ENCODE measurements at regions not wholly inside any gene's neighbourhood (a gene's known extent, or its start where the extent isn't known, plus 50 kb on each side); places are given as distances from the start of the nearest gene placed in this dataset.

GRCh38 chrX:93422693-93423092, 250.7 kb downstream of the NAP1L3 start:
- dilution Hi-C loops (cut with HindIII; ENCODE audit: low sequenced_read_pairs, unreplicated experiment): no loop called here
- WGBS, 2 experiments (ENCODE audit: extremely low coverage in 2 of 2, insufficient read length in 1 of 2): no CpG with 5 or more reads among the region's 6 CpGs
- POLR2A ChIA-PET (ENCODE audit: unreplicated experiment): no interaction called here

More at GRCh38 chrX:93422693-93423092, 250.7 kb downstream of the NAP1L3 start:
- Histone ChIP-seq H3K27ac (ENCODE audit: insufficient read depth, low read length) (no peak overlapping the region), H2AK5ac (ENCODE audit: low read depth, low read length) (no peak overlapping the region), H4K5ac (ENCODE audit: low read depth, low read length) (no peak overlapping the region), H3K23ac (ENCODE audit: low read depth, low read length) (no peak overlapping the region), H3K4me1 (ENCODE audit: control insufficient read depth, insufficient read depth, low read length) (no peaks in the 10 kb centered on the region), H3K9ac (ENCODE audit: low read depth, low read length) (no peak overlapping the region), H2AK9ac (replicated peaks; ENCODE audit: low read depth, low read length, poor library complexity) (no peak overlapping the region), H4K20me1 (ENCODE audit: insufficient read depth, low read length) (no peaks in the 10 kb centered on the region), H3K4me3 (ENCODE audit: insufficient read depth, low read depth, low read length) (no peak overlapping the region), H4K91ac (ENCODE audit: insufficient read depth, low read depth, low read length) (no peak overlapping the region), H3K27me3 (ENCODE audit: control insufficient read depth, insufficient read depth, low read length) (peaks cover 2% of the 10 kb centered on the region; the same call in 1 of the 2 replicates), H3K36me3 (ENCODE audit: control insufficient read depth, insufficient read depth, low read length) (no peaks in the 10 kb centered on the region), H3K56ac (ENCODE audit: extremely low read depth, insufficient read depth, low read length) (no peak overlapping the region), H2BK20ac (ENCODE audit: low read depth, low read length) (no peak overlapping the region), H3K4ac (ENCODE audit: low read depth, low read length) (no peak overlapping the region), H4K8ac (ENCODE audit: low read depth in 2 of 2, low read length in 2 of 2) (no peak overlapping the region), H3K79me1 (ENCODE audit: low read depth in 1 of 2, low read length in 2 of 2) (no peaks in the 10 kb centered on the region), H3K14ac (replicated peaks; ENCODE audit: low read depth, low read length) (no peak overlapping the region), H2BK15ac (ENCODE audit: low read depth, low read length) (no peak overlapping the region), H2BK5ac (ENCODE audit: low read depth, low read length, poor library complexity, severe bottlenecking) (no peak overlapping the region), H3K4me2 (ENCODE audit: low read depth, low read length) (no peak overlapping the region), H3K9me1 (ENCODE audit: insufficient read depth, low read length) (no peaks in the 10 kb centered on the region), H2BK120ac (ENCODE audit: low read depth, low read length) (no peak overlapping the region), H3K9me3 (ENCODE audit: control insufficient read depth, insufficient read depth, low read length) (0 out of 2 replicates have a peak, but pooled peaks cover 3% of the 10 kb centered on the region), H2AFZ (replicated peaks; ENCODE audit: low read length, poor library complexity) (no peak overlapping the region), H3K18ac (ENCODE audit: low read depth, low read length) (no peak overlapping the region)
- DNase-seq: peak; percentile 1
- intact Hi-C loops (cut with micrococcal nuclease) (loop anchor here (10.0 kb wide), 1 partner anchor 1188 kb away; no protein-coding TSS in a partner anchor), in situ Hi-C loops (cut with MboI; ENCODE audit: low sequenced_read_pairs) (no loop called here)
- TF ChIP-seq USF2 (IDR thresholded peaks at IDR 0.05; ENCODE audit: low read depth, low read length): no peak
- TF ChIP-seq NFE2L2 (IDR thresholded peaks at IDR 0.05; ENCODE audit: low read depth, low read length): no peak
- TF ChIP-seq BHLHE40 (IDR thresholded peaks at IDR 0.05; ENCODE audit: low read depth, low read length): no peak
- no peak for TF ChIP-seq MAZ (IDR thresholded peaks at IDR 0.05; ENCODE audit: borderline replicate concordance, low read depth, low read length)
- peak; percentile 43 for TF ChIP-seq CTCF (conservative IDR thresholded peaks at IDR 0.05; ENCODE audit: low read depth, low read length)
- BruUV-seq (replicated peaks): no TSS peak
- CTCF ChIA-PET: no interaction called here
- ATAC-seq (ENCODE audit: low read depth): no peak

Data from IMR-90 (cell line).